SIG-M5 (cell line): ENCODE measurements at regions not wholly inside any gene's neighbourhood (a gene's known extent, or its start where the extent isn't known, plus 50 kb on each side); places are given as distances from the start of the nearest gene placed in this dataset.

Source experiments
- DNase-seq: peaks from one replicate; lab custom pipeline; 2025; lab: John Stamatoyannopoulos, UW

GRCh38 chr18:70500748-70501147, 211.9 kb downstream of the SOCS6 start:
- no peak for DNase-seq

GRCh38 chr18:70499218-70499691, 210.4 kb downstream of the SOCS6 start:
- no peak for DNase-seq

GRCh38 chr18:70496353-70497294, 207.8 kb downstream of the SOCS6 start:
- DNase-seq, result no peak

DNA sequence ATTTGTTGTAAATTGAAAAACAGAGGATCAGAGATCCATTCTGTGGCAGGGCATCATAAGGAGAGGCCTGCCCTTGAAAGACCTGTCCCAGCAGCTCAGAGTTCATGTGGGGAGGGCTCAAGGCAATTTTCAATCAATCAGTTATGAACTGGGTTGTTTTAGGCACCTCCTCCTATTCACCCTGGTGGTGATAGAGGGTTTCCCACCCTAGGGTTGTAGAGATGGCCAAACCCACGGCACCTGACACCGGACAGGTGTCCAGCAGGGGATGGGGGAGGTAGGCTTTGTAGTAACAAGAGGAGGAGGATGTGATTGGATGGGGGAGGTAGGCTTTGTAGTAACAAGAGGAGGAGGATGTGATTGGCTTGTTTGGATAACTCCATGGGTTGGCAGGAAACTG, 205.7 kb downstream of the SOCS6 start:
- DNase-seq, result no peak

- no peak for DNase-seq
These were observed 204.6 kb downstream of the SOCS6 start for GRCh38 chr18:70493461-70493860.

GRCh38 chr18:70491734-70492348, 203.0 kb downstream of the SOCS6 start:
- DNase-seq, result no peak

GRCh38 chr18:70489986-70490933, 201.4 kb downstream of the SOCS6 start:
- DNase-seq, result peak; percentile 52

- no peak for DNase-seq
These were observed 200.7 kb downstream of the SOCS6 start for GRCh38 chr18:70489571-70489970.

DNA sequence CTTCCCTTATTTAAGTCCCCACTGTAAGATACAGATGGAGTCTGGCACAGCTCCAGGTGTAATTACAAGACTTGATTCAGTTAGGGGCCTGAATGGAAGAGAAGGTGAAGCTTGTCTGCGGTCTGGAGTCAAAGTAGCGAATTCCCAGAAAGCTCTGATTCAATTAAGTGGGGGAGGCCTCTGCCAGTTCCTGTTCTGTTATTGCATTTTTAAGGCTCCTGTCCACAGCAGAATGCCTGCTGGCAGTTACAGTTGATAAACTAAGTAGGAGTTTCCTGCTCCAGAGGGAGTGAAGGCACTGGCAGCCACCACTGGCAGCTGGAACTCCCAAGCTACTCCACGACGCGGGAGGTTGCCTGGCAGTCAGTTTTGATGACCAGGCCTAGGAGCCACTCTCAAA, 181.1 kb downstream of the SOCS6 start:
- DNase-seq, result no peak

DNA sequence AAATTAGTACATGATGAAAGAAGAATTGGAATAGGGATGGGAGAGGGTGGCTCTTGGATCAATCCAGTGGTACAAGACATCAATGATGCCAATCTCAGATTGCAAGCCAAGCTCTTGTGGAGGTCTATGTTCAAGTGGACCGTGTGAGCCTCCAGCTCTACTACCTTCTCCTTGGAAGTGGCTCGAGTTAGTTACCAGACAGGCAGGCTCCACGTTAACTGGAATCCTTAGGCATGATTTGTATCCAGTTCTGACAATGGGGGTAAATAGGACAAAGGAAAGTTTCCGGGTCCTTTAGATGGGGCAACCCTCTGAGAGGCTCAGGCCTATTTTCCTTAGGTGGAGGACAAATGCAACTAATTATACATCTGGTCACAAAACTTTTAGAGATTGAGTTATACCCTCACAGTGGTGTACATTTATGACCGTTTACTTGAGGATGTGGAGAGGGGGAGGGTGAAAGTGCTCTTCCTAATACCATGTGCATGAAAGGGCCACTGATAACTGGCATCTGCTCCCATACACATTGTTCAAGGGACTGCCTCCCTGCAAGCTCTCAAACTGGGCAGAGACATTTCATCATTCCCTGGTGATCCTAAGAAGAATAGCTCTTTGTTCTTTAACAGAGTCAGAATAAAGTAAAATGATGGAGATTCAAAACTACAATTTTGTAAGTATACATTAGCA, 180.2 kb downstream of the SOCS6 start:
- DNase-seq, result no peak

DNA sequence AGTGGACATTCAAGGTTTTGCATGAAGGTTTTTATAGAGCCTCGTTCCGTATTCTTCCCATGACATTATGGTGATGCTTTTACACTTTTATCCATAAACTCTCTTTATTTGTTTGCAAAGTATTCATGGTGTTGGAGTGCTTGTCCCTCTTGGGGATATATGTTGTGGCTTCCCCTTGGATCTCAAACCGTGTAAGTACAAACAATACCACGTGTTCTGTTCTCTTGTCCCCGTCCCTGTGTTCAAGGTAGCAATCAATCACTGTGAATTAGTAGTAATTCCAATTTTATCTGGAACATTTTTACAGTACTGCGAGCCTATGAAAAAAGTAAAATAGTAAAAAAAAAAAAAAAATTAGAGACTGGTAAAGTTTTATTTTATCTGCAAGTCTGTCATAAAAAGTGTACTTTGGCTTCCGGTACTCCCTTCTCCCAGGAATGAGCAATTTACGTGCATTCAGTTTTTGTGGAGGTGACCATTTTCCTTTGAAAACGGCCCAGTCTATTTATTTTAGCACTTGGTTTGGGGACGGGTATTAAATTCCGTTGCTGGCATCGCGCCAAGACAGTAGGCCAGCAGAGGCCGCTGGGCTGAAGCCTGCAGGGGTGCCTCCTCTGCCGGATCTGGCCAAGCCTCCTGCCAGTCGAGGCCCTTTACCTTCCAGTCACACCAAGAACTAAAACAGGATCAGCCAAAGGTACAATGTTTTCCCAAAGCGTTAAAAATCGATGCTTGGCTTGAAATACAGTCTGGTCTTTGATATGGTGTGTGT, 175.7 kb downstream of the SOCS6 start:
- no peak for DNase-seq

- DNase-seq, result no peak
These were observed 174.2 kb downstream of the SOCS6 start for GRCh38 chr18:70463085-70463484.

- DNase-seq, result no peak
These were observed 173.2 kb downstream of the SOCS6 start for GRCh38 chr18:70462078-70462439.

GRCh38 chr18:70461323-70462077, 172.7 kb downstream of the SOCS6 start:
- DNase-seq, result no peak

GRCh38 chr18:70459731-70460130, 170.9 kb downstream of the SOCS6 start:
- DNase-seq, result no peak

DNA sequence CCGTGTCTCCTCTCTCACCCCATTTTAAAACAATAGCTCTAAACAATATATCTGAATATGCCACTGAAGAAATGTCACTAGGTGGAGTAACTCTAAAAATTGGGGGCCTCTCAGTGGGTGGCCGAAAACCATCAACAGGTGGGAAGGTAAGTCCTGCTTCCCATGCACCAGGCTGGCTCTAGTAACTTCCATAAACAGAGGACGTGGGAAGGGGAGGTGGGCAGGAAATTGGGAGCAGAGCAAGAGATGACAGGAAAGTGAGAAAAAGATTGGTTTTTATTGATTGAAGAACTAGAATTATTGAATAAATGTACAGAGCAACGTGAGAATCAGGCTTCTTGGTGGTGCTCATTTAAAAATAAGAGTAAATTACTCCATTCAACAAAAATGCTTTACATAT, 170.4 kb downstream of the SOCS6 start:
- no peak for DNase-seq

DNA sequence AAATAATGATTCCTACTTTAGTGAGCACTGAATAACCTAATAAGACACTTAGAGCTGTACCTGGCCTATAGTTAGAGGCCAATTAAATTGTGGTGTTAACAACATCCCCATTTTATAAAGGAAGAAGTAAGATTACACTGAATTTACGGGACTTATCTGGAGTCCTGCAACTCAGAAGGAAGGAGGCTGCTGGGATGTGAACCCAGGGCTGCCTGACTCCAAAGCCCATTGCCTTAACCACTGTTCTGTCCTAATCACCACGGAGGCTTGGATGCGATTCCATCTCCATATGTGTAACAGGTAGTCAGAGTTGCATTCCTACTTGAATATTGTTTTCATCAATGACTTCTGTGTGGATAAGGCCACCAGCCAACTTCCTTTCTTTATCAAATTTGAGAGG, 168.9 kb downstream of the SOCS6 start:
- no peak for DNase-seq

DNA sequence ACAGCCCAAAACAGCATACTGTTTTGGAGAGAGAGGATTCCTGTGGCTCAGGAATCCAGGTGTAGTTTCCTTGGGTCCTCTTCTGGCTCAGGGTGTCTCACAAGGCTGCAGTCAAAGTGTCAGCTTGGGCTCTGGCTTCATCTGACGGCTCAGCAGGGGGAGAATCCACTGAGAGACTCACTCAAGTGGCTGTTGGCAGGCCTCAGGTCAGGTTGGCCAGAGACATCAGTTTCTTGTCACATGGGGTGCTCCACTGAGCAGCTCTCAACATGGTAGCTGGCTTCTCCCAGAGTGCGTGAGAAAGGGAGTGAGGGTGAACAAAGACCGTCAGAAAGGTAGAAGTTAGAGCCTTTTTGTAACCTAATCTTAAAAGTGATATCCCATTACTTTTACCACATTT, 168.4 kb downstream of the SOCS6 start:
- DNase-seq, result no peak

DNA sequence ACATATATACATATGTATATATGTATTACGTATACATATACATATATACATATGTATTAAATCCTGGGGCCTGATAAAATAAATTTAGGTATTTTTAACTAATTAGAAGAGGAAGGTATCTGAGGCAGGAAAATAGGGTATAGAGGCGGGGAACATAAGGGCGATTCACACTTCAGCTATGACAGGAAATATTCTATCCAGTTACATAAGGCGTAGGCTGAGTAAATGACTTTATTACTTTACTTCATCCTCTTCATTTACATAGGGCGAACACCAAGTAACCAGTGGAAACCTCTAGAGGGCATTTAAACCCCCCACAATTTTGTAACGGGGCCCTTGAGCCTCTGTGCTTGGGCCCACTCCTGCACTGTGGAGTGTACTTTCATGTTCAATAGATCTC, 167.5 kb downstream of the SOCS6 start:
- no peak for DNase-seq

DNA sequence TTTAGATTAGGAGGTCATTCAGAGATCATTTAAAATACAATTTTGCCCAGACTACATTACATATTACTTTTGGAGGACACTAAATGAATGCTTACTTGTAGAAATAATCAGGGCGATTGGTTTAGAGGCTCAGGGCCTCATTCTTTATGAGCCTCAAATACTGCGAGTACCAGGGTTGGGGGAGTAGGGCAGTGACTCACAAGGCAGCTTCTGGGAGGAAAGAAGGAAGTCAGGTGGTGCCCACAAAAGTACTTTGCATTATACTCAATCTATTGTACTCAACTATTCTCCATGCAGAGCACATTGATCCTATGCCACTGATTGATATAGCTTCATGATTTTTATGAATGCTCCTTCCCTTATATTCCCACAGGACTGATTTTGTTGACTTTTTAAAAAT, 166.9 kb downstream of the SOCS6 start:
- no peak for DNase-seq
